ENCODE measurements at regions not wholly inside any gene's neighbourhood (a gene's known extent, or its start where the extent isn't known, plus 50 kb on each side); places are given as distances from the start of the nearest gene placed in this dataset.
"Not testable (repeated sequence)": the region's sequence is repeated elsewhere in the genome, so short reads cannot be mapped to it uniquely, and the experiment has no call there.

GRCh38 chr13:32828711-32829110 is 187.5 kb upstream of the KL start:
- no peak for DNase-seq

GRCh38 chr13:32829269-32829668 is 187.0 kb upstream of the KL start:
- DNase-seq, result no peak

- DNase-seq, result peak; percentile 26
Observed at GRCh38 chr13:32829676-32830335, 186.4 kb upstream of the KL start.

GRCh38 chr13:32830336-32831031 is 185.7 kb upstream of the KL start:
- DNase-seq, result no peak

DNA sequence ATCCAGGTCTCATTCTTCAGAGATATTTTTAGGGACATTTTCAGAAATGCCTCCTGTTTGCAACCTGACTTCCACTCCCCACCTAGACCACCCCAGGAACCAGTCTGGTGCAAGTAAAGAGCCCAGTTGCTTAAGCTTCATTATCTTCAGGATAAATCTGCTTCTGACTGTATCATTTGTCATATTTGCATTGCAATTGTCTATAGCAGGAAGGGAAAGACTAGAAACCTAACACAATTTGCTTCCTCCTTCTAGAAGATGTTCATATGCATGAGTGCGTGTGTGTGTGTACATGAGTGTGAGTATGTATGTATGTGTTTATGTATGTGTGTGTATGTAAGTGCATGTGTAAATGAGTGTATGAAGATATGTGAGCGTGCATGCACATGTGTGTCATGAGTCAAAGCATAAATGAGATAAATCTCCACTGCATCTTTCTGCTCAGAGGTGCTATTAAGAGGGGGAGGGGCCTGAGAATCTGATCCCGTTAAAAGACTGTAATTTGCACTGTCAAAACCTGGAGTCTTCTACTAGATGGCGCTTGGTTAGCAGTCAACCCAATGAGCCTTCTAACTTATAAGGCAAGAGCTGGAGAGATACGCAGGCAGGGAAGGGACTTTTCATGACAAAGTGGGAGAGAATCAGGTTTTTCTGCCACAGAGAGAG is 178.8 kb upstream of the KL start:
- no peak for DNase-seq

GRCh38 chr13:32837973-32838927 is 178.0 kb upstream of the KL start:
- DNase-seq, result peak; percentile 36

- DNase-seq, result peak; percentile 77
Observed at GRCh38 chr13:32838945-32839344, 177.3 kb upstream of the KL start.

GRCh38 chr13:32840113-32840512 is 176.1 kb upstream of the KL start:
- DNase-seq, result no peak

GRCh38 chr13:32840989-32841713 is 175.1 kb upstream of the KL start:
- peak; percentile 8 for DNase-seq

DNA sequence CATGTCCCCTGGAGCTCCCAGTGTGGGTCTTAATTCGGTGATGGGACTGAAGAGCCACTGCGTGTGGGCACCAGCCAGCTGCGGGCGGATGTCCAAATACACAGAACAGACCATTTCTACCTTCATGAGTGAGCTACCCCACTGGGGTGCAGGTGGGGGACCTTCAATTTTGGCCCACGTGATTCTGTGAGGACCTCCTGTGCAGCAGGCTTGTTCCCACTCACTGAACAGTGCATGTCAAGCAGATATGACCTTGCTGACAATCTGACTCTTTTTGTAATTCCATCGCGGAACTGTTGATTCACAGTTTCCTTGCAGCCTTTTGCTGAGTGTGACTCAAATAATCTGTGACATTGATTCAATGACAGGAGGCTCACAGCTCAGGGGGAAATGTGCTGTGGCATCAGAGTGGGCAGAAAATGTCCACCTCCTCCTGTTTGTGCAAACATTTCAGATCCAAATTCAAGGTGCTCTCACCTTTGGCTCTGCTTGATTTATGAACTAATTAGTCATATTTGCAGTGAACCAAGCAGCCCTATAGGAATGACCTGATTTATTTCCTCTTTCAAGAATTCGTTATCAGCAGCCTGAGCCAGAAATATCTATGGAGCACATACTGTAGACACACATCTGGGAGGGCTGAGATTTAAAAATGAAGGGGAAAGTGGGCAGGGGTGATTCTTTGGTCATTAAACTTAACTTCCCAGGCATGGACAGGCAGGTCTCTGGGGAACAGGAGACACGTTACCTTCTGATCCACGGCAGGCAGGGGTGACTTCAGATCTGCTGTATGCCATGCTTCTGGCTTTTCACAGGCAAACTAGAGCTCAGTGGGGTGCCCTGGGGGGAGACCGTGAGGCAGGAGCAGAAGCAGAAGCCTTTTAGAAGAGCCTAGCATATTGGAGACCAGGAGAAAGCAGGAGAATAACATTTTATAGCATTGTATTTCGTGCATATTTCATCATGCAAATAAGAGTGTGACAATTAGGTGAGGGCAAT is 170.0 kb upstream of the KL start:
- DNase-seq, result no peak

DNA sequence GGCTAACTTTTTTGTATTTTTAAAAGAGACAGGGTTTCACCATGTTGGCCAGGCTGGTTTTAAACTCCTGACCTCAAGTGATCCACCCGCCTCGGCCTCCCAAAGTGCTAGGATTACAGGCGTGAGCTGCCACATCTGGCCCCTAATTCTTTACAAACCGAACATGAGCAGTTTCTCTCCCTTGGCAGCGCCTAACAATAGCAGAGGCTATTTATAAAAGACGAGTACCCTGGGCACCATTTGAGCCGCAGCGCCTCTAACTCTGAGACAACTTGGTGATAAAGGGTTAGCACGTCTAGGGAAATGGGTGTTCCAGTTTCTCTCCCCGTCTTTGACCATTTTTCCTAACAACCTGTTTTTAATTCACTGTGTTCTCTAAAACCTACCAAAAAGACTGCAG is 168.2 kb upstream of the KL start:
- not testable (repeated sequence) for DNase-seq

- no peak for DNase-seq
Observed at GRCh38 chr13:32849369-32849768, 166.9 kb upstream of the KL start.

- DNase-seq, result no peak
Observed at GRCh38 chr13:32850316-32851052, 165.7 kb upstream of the KL start.

- no peak for DNase-seq
Observed at GRCh38 chr13:32851083-32852069, 164.8 kb upstream of the KL start.

DNA sequence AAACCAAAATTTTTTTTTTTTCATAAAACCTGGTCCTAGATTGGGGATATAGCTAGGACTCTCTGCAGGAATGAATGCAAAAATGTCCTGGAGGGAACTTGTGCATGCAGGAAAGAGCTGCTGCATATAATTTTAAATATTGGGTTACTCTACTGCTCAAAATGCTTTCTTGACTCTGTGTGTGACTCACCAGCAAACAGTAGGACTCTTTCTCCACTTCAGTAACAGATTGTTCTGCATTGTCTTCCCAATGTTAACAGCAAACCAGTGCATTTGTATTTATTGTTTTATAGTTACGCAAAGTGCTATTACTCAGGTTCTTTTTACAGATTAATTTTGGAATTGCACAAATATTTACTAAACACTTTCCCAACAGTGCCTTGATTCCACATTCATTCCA is 163.7 kb upstream of the KL start:
- DNase-seq, result no peak

GRCh38 chr13:32857077-32857476 is 159.1 kb upstream of the KL start:
- DNase-seq, result no peak

- no peak for DNase-seq
Observed at GRCh38 chr13:32857689-32858088, 158.5 kb upstream of the KL start.

DNA sequence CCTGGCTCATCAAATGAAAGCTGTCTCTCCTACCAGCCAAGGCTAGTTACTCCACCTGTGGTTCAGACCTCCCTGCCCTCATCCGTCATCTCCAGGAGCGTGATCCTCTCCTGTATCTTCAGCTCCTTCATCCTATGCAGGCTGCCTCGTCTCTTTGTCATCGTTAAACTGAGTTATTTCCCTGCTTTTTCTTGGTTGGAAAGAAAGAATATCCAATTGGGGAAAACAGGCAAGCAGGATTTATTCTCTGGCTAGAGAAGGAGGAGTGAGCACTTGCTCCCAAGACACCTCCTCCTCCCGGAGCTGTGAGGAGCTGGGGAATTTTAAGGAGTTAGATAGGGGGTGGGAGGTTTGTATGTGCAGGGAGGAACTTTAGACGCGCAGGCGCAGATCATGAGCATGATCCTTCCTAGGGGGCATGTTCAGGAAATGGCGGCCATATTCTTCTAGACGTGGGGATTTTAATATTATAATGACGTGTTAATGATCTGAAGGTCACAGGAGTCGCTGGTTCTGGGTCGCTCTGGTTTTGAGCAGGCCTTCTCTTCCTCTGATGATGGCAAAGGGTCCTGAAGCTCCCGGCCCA is 156.4 kb upstream of the KL start:
- DNase-seq, result no peak

GRCh38 chr13:32861304-32861703 is 154.9 kb upstream of the KL start:
- DNase-seq, result no peak

All from NCI-H345 (cell line).